AG10803 (cell line): ENCODE measurements at regions not wholly inside any gene's neighbourhood (a gene's known extent, or its start where the extent isn't known, plus 50 kb on each side); places are given as distances from the start of the nearest gene placed in this dataset.

Experiments
- DNase-seq: peaks from one replicate; pipeline ENCODE4 v3.0.0; 2010; ENCODE audit warnings: low read depth
- H3K4me3 ChIP-seq: 2 replicates; pipeline ENCODE4 v1.5.1; 2011; ENCODE audit warnings: mild to moderate bottlenecking, low read length, control low read depth
- CTCF ChIP-seq: conservative IDR thresholded peaks from 2 replicates; pipeline ENCODE4 v1.5.1; 2011; ENCODE audit warnings: mild to moderate bottlenecking, low read length, control low read depth, inconsistent platforms

- H3K4me3 ChIP-seq: no peak overlapping the region
- no peak for DNase-seq
- TF ChIP-seq CTCF: no peak
These were observed 138.6 kb upstream of the ARID1B start for GRCh38 chr6:156638581-156638980.

DNA sequence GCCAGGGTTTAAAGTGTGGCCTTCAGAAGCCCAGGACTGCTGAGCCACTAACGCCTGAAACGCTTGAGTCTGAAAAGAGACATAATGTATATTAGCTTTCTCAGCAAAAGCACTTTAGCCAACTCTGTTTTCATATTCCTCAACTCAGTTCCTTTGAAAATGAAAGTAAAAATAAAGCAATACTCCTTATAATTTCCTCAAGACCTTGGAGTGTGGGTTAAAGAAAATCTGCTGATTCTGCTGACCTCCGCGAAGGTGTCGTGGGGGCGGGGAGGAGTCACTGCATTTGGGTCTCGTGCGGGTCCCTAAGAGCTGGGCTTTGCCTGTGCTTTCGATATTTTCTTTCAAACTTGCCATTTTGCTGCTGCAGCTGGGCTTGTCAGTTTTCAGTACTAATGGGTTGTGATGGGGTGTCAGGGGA is 142.2 kb upstream of the ARID1B start:
- TF ChIP-seq CTCF: no peak
- H3K4me3 ChIP-seq: no peak overlapping the region
- DNase-seq: no peak

GRCh38 chr6:156634048-156634447 is 143.1 kb upstream of the ARID1B start:
- no peak for TF ChIP-seq CTCF
- H3K4me3 ChIP-seq: no peak overlapping the region
- no peak for DNase-seq

DNA sequence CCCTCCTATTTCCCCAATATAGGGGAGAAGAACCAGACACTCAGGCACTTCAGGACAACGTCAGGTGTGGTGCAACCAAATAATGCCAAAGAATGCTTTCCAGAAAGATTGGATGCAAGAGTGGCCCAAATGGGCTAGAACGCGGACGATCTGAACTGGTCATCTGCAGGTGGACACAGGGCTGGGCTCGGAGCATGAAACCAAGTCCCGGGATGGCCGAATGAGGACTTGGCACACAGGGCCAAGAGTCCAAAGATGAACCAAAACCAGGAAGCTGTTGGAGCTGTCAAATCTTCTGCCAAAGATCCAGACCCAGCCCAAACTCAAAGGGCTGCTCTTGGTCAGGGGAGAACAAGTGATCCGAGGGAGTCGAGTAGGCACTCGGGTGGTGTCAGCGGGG is 143.9 kb upstream of the ARID1B start:
- no peak overlapping the region for H3K4me3 ChIP-seq
- no peak for DNase-seq
- TF ChIP-seq CTCF: no peak

DNA sequence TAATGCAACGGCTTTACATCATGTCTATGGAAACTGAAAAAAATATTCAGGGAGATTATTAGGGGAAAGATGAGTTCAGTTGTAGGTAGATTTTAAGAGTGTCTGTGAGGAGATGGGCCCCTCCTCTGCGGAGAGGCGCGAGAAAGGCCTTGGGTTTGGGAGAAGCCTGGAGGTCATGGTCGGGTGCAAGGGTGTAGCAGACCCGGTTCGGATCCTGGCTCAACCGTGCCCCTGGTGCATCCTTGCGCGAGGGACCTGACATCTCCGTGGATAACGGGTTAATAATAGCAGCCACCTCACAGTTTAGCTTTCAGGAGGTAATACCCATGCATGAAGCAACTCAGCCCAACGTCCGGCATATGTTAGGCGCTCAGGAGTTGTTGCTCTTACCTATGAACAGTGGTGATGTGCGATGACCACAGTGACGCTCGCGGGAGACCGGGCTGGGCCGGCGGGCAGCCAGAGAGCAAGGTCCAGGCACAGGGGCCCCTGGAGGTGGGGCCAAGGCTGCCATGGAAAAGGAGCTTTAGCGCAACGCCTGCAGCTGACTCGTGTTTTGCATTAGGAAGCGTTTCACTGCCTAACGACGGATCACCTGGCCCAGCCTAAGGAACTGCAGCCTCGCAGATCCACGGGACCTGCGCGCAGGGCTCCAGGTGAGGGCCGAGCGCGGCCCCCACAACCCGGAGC is 146.4 kb upstream of the ARID1B start:
- no peak overlapping the region for H3K4me3 ChIP-seq
- no peak for TF ChIP-seq CTCF
- DNase-seq: no peak

DNA sequence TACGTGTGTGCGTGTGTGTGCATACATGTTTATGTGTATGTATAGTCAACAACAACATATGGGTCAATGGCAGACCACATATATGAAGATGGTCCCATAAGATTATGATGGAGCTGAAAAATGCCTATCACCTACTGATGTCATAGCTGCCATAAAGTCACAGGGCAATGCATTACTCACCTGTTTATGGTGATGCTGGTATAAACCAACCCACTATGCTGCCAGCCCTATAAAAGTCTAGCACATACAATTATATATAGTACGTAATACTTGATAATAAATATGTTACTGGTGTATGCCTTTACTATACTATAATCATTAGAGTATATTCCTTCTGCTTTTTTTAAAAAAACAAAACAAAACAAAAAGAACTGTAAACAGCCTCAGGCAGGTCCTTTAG is 148.4 kb upstream of the ARID1B start:
- TF ChIP-seq CTCF: no peak
- DNase-seq: no peak
- H3K4me3 ChIP-seq: no peak overlapping the region

- no peak for TF ChIP-seq CTCF
- DNase-seq: no peak
- no peak overlapping the region for H3K4me3 ChIP-seq
These were observed 149.7 kb upstream of the ARID1B start for GRCh38 chr6:156627524-156627923.
